B cell (primary cell): ENCODE measurements at regions not wholly inside any gene's neighbourhood (a gene's known extent, or its start where the extent isn't known, plus 50 kb on each side); places are given as distances from the start of the nearest gene placed in this dataset.

Experiments
- ATAC-seq: fragments of 200-7000 bp; cut with Tn5 transposase; one replicate; pipeline ENCODE4 v1.10.0; 2021; ENCODE audit warnings: low read depth, mild to moderate bottlenecking, moderate number of reproducible peaks, moderate library complexity
- CTCF ChIA-PET: fragments of 350-600 bp; sonication (Branson Sonifier 250); formaldehyde crosslinking; loops from one replicate; lab custom pipeline; 2021; ENCODE audit warnings: antibody characterized with exemption, inconsistent platforms; lab: Charles Lee
- POLR2A ChIA-PET: fragments of 350-600 bp; sonication (Branson Sonifier 250); formaldehyde crosslinking; loops from one replicate; lab custom pipeline; 2021; ENCODE audit warnings: antibody characterized with exemption; lab: Charles Lee
- DNase-seq: peaks from one replicate; pipeline ENCODE4 v3.0.0; 2013
- H2AFZ ChIP-seq: 2 replicates; pipeline ENCODE4 v1.6.1; 2012; ENCODE audit warnings: mild to moderate bottlenecking, low read depth, low read length; ENCODE audit not compliant: insufficient read depth, poor library complexity, severe bottlenecking
- H3K27ac ChIP-seq, 2 donors: 1 replicate in 1 of 2; 2 replicates in 1 of 2; pipeline ENCODE4 v1.5.1; 2012 to 2013; ENCODE audit warnings: low read length in 2 of 2, mild to moderate bottlenecking in 2 of 2, moderate library complexity in 1 of 2
- H3K27me3 ChIP-seq, 4 experiments: fragments of 200-600 bp in 1 of 4; sonication (generic) in 1 of 4; replicated peaks in 1 of 4; 1 replicate in 2 of 4; 2 replicates in 2 of 4; pipeline versions ENCODE4 v1.6.1 to v1.7.0; 2013 to 2016; ENCODE audit warnings: low read length in 3 of 4, mild to moderate bottlenecking in 2 of 4, mixed read lengths in 1 of 4, moderate library complexity in 1 of 4; ENCODE audit not compliant: insufficient read depth in 4 of 4, control insufficient read depth in 3 of 4; ENCODE audit errors: control extremely low read depth in 1 of 4
- H3K36me3 ChIP-seq, 2 experiments: replicated peaks in 1 of 2; 1 replicate in 1 of 2; 2 replicates in 1 of 2; pipeline versions ENCODE4 v1.6.1 to v1.7.1; 2013; ENCODE audit warnings: low read length in 1 of 2; ENCODE audit not compliant: insufficient read depth in 2 of 2, control insufficient read depth in 1 of 2; ENCODE audit errors: control extremely low read depth in 1 of 2, extremely low read depth in 1 of 2
- H3K4me1 ChIP-seq, 2 donors: fragments of 200-600 bp in 1 of 2; sonication (generic) in 1 of 2; 1 replicate in 1 of 2; 2 replicates in 1 of 2; pipeline versions ENCODE4 v1.5.1 to v1.6.1; 2013 to 2017; ENCODE audit warnings: low read length in 2 of 2; ENCODE audit not compliant: control insufficient read depth in 2 of 2, insufficient read depth in 2 of 2
- H3K4me2 ChIP-seq: replicated peaks from 2 replicates; pipeline ENCODE3; 2012; ENCODE audit warnings: mild to moderate bottlenecking, low read depth, low read length; ENCODE audit not compliant: poor library complexity, severe bottlenecking
- H3K4me3 ChIP-seq, 5 experiments: fragments of 200-600 bp in 1 of 5; sonication (generic) in 1 of 5; 1 replicate in 3 of 5; 2 replicates in 2 of 5; pipeline versions ENCODE4 v1.5.1 to v1.7.0; 2011 to 2016; ENCODE audit warnings: low read length in 4 of 5, mild to moderate bottlenecking in 4 of 5, low read depth in 2 of 5, control low read depth in 1 of 5, moderate library complexity in 1 of 5; ENCODE audit not compliant: insufficient read depth in 1 of 5; ENCODE audit errors: control extremely low read depth in 1 of 5, extremely low read depth in 1 of 5
- H3K79me2 ChIP-seq: fragments of 200-600 bp; sonication (generic); one replicate; pipeline ENCODE4 v1.6.0; 2016; ENCODE audit warnings: low read length; ENCODE audit not compliant: control insufficient read depth, insufficient read depth
- H3K9ac ChIP-seq: fragments of 200-600 bp; sonication (generic); 2 replicates; pipeline ENCODE4 v1.6.1; 2017; ENCODE audit warnings: mild to moderate bottlenecking, low read length, moderate library complexity
- H3K9me3 ChIP-seq, 3 donors: one replicate each; pipeline versions ENCODE4 v1.6.1 to v1.7.1; 2013; ENCODE audit warnings: low read length in 2 of 3; ENCODE audit not compliant: control insufficient read depth in 2 of 3, insufficient read depth in 1 of 3; ENCODE audit errors: control extremely low read depth in 1 of 3
- H4K20me1 ChIP-seq: 2 replicates; pipeline ENCODE4 v1.6.0; 2012; ENCODE audit warnings: mild to moderate bottlenecking, low read length; ENCODE audit not compliant: insufficient read depth, control insufficient read depth, poor library complexity, severe bottlenecking
- H3K27ac Mint-ChIP-seq: one replicate; pipeline ENCODE4 v1.8.0; 2021; ENCODE audit warnings: mixed read lengths
- H3K27me3 Mint-ChIP-seq: one replicate; pipeline ENCODE4 v1.8.0; 2021; ENCODE audit warnings: mixed read lengths
- H3K4me1 Mint-ChIP-seq: one replicate; pipeline ENCODE4 v1.8.0; 2021; ENCODE audit warnings: mixed read lengths
- H3K4me3 Mint-ChIP-seq: one replicate; pipeline ENCODE4 v1.8.0; 2021; ENCODE audit warnings: mixed read lengths
- H3K9me3 Mint-ChIP-seq: one replicate; pipeline ENCODE4 v1.8.0; 2022; ENCODE audit warnings: mixed read lengths; ENCODE audit not compliant: insufficient read depth
- CTCF ChIP-seq: fragments of 200-600 bp; IDR thresholded peaks from one replicate; pipeline ENCODE4 v1.8.0; 2022; ENCODE audit warnings: antibody characterized with exemption, mild to moderate bottlenecking
- EZH2 ChIP-seq: IDR thresholded peaks from 2 replicates; pipeline ENCODE4 v1.6.1; 2012; ENCODE audit warnings: borderline replicate concordance, low read depth, mild to moderate bottlenecking, moderate library complexity, low read length; ENCODE audit not compliant: insufficient read depth, poor library complexity, severe bottlenecking
- WGBS: methylation state at CpG from one replicate; pipeline ENCODE4 v1.1.5; 2013; ENCODE audit warnings: missing lambda C conversion rate; ENCODE audit not compliant: insufficient coverage; 5-methylcytosine and 5-hydroxymethylcytosine counted together
- intact Hi-C: fragments of 100-400 bp; cut with micrococcal nuclease; formaldehyde crosslinking; loops from one replicate; pipeline ENCODE4 v1.10.0; 2022

GRCh38 chr13:111062305-111062704, 52.8 kb upstream of the ARHGEF7 start:
- H4K20me1 ChIP-seq, result no peaks in the 10 kb centered on the region
- peaks cover 0 to 28% (median 7%) of the 10 kb centered on the region in 4 experiments for H3K27me3 ChIP-seq
- ChIA-PET POLR2A (no interaction called here), CTCF (interaction anchor here (1.3 kb wide), 1 partner anchor 155 kb away, joined by 3 read pairs; no protein-coding TSS in a partner anchor)
- no peak for DNase-seq
- no peak overlapping the region for H3K4me3 Mint-ChIP-seq
- no peak overlapping the region for H3K4me2 ChIP-seq
- no peaks in the 10 kb centered on the region for H3K79me2 ChIP-seq
- WGBS, result 100% methylated on average over 4 of the region's 7 CpGs
- H3K27ac Mint-ChIP-seq, result no peak overlapping the region
- peaks cover 2% of the 10 kb centered on the region for H3K9me3 Mint-ChIP-seq
- H3K27me3 Mint-ChIP-seq, result peaks cover 71% of the 10 kb centered on the region
- H3K4me3 ChIP-seq, result no peak overlapping the region
- H2AFZ ChIP-seq, result no peak overlapping the region
- no peak overlapping the region for H3K9ac ChIP-seq
- TF ChIP-seq EZH2, result no peak
- no peak for TF ChIP-seq CTCF
- H3K27ac ChIP-seq, result no peak overlapping the region
- H3K4me1 ChIP-seq, result peaks cover 5 to 7% of the 10 kb centered on the region in 2 donors
- intact Hi-C loops, result loop anchor here (10.0 kb wide), 1 partner anchor 468 kb away; no protein-coding TSS in a partner anchor
- H3K36me3 ChIP-seq, result no peaks in the 10 kb centered on the region
- peaks cover 0 to 5% (median 0%) of the 10 kb centered on the region in 3 donors for H3K9me3 ChIP-seq
- ATAC-seq, result no peak
- H3K4me1 Mint-ChIP-seq, result peaks cover 4% of the 10 kb centered on the region

- Histone ChIP-seq H3K4me1 (peaks cover 2% of the 10 kb centered on the region in 2 donors), H3K9ac (no peak overlapping the region), H3K9me3 (peaks cover 0 to 3% (median 0%) of the 10 kb centered on the region in 3 donors), H3K27ac (no peak overlapping the region), H2AFZ (no peak overlapping the region), H3K36me3 (no peaks in the 10 kb centered on the region), H3K79me2 (no peaks in the 10 kb centered on the region), H3K4me2 (no peak overlapping the region), H3K27me3 (peaks cover 0 to 21% (median 5%) of the 10 kb centered on the region in 4 experiments), H4K20me1 (no peaks in the 10 kb centered on the region), H3K4me3 (no peak overlapping the region)
- TF ChIP-seq EZH2 (no peak), CTCF (no peak)
- intact Hi-C loops, result loop anchor here (10.0 kb wide), 1 partner anchor 467 kb away; no protein-coding TSS in a partner anchor
- ATAC-seq (no peak), DNase-seq (no peak)
- H3K9me3 Mint-ChIP-seq, result peaks cover 2% of the 10 kb centered on the region
- H3K27me3 Mint-ChIP-seq, result peaks cover 78% of the 10 kb centered on the region
- 90% methylated on average over 7 of the region's 7 CpGs for WGBS
- H3K4me3 Mint-ChIP-seq, result no peak overlapping the region
- peaks cover 2% of the 10 kb centered on the region for H3K4me1 Mint-ChIP-seq
- no peak overlapping the region for H3K27ac Mint-ChIP-seq
- ChIA-PET CTCF (no interaction called here), POLR2A (no interaction called here)
Measured at GRCh38 chr13:111061358-111062045, 53.6 kb upstream of the ARHGEF7 start.
